ENCODE measurements at regions not wholly inside any gene's neighbourhood (a gene's known extent, or its start where the extent isn't known, plus 50 kb on each side); places are given as distances from the start of the nearest gene placed in this dataset.

DNA sequence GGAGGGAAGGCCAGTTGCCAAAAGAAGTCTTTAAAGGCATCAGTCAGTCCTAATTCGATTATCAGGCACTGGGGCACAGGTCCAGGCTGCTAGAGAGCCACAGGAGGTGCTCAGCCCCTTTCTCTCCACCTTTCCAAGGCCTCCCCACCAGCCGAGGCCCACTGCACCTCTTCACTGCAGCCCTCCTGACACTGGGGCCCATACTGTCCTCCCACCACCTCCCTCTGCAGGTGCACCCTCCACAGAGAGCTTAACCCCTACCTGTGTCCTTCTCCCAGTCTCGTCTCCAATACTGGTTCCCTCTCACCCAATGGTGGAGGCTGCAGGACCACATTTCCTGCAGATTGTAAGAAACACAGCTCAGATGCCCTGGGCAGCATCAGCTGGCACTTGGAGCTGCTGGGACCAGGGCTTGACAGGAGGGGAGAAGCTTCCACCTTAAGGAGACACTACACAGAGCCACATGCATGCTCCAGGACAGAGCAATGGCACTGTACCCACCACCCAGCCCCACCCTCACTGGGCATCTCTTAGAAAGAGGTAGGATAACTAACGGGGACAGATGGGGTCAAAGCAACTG lies 81.6 kb upstream of the PRR20G start:
- DNase-seq, result no peak

- DNase-seq, result no peak
Observed at GRCh38 chr3:127368186-127369032, 80.6 kb upstream of the PRR20G start.

DNA sequence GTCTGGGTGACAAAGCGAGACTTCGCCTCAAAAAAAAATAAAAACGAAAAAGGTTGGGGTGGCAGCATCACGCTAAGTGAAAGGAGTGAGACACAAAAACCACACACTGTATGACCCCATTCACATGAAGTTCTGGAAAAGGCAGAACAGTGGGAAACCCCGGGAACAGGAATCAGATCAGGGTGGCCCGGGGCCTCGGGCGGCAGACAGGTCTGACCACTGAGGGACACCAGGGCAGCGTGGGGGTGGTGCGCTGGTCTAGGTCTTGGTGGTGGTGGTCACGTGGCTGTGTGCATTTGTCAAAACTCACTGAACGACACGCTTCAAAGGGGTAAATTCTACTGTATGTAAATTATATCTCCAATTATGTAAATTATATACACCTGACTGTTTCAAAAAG lies 79.7 kb upstream of the PRR20G start:
- no peak for DNase-seq

DNA sequence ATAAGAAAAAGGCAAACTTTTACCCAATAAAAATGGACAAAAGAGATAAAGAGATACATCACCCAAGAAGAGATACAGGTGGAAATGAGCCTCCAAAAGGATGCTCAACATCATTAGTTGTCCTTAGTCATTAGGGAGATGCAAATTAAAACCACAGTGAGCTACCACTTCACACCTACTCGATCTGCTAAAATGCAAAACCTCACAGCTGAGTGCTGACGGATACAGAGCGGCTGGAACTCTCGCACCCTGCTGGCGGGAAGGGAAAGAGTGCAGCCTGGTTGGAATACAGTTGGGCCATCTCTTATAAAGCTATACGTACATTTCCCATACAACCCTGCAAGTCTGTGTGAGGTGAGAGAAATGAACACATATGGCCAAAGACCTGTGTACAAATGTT lies 78.5 kb upstream of the PRR20G start:
- no peak for DNase-seq

DNA sequence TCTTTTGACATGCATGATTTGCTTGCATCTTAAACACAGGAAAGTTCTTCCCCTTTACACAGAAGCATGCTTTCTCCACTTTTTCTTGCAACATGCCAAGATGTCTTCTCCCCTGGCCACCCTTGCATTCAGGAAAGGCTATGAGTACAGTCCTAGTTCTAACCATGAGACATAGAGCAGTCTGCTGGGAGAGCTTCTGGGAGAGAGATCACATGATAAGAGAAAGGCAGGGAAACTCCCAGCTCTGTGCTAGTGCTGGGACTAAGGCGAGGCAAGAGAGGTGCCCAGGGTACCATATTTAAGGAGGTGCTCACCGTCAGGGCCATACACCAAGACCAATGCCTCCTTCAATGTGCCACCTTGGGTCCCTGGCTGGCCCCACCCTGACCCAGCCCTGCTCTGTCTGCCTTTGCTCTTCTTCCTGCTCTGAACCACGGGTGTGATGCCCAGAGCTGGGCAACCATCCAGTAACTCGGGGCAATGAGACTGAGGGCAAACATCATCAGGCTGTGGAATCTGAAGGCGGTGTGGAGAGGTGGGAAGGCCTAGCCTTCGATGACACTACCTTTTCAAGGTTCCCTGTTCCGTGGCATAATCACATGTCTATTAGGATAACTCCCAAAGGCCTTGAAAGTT lies 77.4 kb upstream of the PRR20G start:
- no peak for DNase-seq

- DNase-seq, result no peak
Observed at GRCh38 chr3:127363891-127364290, 76.0 kb upstream of the PRR20G start.

- DNase-seq, result no peak
Observed at GRCh38 chr3:127363171-127363570, 75.3 kb upstream of the PRR20G start.

DNA sequence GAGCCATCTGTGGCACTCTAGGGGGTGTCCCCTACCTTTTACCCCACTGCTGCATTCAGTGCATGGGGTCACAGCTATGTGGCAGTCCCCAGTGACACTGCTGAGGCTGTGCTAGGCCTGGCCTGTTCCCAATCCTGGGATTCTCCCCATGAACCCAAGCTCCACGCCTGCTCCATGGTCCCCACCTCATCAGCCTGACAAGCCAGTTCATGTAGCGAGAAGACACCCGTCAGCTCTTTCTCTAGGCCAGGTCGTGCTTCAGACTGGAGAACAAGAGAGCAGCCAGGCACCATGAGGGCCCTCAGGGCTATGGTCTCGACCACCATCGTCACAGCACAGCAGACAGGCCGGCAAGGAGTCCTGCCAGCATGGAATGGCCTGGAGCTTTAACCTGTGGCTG lies 72.8 kb upstream of the PRR20G start:
- DNase-seq, result no peak

DNA sequence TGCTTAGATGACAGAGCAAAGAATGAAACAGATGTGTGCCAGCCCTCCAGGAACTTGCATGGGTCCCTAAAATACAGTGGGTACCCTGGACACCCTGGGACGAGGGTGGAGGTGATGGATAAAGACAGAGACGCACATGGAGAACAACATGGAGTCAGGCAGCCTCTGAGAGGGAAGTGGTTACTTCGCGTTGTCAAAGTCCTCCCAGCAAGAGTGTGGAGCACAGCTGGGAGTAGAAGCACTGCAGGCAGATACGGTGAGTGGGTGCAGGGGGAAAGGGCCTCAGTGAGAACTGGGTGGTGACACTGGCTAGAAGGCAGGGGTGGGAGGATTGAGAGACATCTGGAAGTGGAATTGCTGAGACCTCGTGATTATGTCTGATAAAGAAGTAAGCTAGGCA lies 70.8 kb upstream of the PRR20G start:
- DNase-seq, result no peak

DNA sequence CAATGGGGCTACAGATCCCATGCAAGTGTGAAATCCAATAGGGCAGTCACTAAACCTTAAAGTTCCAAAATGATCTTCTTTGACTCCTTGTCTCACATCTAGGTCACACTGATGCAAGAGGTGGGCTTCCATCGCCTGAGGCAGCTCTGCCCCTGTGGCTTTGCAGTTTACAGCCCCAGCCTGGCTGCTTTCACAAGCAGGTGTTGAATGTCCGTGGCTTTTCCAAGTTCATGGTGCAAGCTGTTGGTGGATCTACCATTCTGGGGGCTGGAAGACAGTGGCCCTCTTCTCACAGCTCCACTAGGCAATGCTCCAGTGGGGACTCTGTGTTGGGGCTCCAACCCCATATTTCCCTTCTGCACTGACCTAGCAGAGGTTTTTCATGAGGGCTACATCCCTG lies 68.5 kb upstream of the PRR20G start:
- DNase-seq, result no peak

- DNase-seq, result no peak
Observed at GRCh38 chr3:127354761-127355160, 66.9 kb upstream of the PRR20G start.

DNA sequence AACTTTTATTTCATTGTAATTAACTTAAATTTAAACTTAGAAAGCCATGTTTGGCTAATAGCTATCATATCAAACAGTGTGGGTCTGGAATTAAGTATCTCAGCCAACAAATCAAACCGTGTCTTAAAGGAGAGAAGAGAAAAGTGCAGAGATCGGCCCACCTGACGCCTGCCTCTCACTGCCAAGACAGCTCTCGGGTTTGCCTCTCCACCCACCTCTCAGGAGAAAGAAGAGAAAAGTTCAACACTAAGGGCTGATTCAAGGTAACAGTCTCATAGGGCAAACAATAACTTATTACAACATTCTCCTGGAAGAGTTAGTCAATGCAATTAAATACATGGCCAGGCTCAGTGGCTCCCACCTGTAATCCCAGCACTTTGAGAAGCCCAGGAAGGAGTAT lies 64.8 kb upstream of the PRR20G start:
- DNase-seq, result no peak

GRCh38 chr3:127351775-127352350 lies 64.0 kb upstream of the PRR20G start:
- DNase-seq, result no peak

- DNase-seq, result no peak
Observed at GRCh38 chr3:127351321-127351720, 63.5 kb upstream of the PRR20G start.

DNA sequence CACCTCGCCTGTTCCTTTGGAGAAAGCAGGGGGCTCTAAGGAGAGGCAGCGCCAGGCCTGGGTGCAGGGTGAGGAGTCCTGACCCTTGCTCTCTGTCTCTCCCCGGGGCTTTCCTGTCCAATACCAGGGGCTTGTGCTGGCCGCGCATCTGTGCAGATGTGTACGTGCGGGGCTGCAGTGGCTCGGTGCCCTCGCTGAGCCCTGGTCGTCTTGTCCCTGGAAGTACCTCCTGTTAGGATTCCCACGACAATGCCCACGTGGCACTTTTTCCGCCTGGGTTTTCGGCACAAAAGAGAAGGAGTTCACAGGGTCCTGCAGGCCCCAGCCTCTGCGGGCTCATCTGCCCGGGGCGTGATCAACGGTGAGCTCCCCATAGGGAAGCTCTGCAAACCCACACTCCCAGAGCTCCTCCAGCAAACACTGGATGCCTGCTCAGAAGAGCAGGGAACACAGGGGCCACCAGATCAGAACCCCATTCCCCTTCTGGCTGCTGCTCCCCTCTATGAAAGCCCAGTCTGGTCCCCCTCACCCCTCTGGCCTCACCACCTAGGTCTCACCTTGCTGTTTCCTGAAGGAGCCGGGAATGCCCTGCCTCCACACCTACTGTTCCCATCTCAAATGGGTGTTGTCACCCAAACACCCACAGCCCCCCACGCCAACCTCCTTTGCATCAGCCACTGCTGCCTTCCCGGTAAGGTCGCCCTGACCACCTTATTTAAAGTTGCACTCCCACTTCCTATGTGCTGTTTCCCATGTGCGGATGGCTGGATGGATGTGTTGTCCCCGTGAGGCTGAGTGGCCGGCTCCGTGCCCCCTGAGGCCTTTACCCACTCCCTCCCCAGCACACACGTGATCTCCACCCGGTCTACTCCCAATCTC lies 62.6 kb upstream of the PRR20G start:
- no peak for DNase-seq

DNA sequence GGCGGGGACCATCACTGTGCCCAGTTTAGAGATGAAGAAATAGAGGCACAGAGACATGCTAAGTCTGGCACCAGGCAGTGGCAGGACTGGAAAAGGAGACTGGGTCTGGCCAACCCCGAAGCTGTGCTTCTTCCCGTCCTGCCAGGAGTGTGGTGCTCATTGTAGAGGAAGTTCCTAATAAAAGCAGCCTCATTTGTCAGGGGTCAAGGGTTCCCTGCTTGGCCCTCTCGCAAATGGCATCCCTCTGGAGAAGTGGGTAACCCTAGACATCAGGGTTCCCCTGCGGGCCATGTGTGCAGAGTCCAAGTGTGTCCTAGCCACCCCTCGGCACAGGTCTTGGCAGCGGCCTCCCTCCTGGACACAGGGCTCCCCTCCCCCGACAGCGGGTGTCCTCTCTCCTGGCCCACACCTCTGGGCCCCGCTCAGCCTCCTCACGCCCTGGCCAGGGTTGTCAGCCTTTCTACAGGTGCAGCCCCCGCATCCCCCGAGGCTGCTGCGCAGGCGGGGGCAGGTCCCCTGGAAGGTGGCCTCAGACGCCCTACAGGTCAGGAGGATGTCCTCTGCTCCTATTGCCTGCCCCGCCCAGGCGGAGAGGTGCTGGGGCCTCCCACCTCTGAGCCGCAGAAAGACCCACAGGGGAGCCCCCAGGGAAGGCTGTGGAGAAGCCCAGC lies 61.8 kb upstream of the PRR20G start:
- no peak for DNase-seq

GRCh38 chr3:127342735-127343134 lies 54.9 kb upstream of the PRR20G start:
- no peak for DNase-seq

GRCh38 chr3:127339928-127340861 lies 52.3 kb upstream of the PRR20G start:
- no peak for DNase-seq

DNA sequence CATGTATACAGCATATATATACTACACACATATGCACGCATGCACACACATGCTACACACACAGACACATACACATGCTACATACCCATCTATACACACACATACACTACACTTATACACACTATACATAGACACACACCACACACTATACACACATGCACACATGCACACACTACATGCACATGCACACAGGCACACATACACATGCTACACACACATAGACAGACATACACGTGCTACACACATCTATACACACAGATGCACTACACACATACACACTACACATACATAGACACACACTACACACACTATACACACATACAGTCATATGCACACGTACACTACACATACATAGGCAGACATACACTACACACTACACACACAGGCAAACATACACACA lies 51.2 kb upstream of the PRR20G start:
- no peak for DNase-seq

- DNase-seq, result no peak
Observed at GRCh38 chr3:127337911-127338531, 50.2 kb upstream of the PRR20G start.

All from T-helper 9 cell (primary cell).